CD14-positive monocyte (primary cell): ENCODE measurements at regions not wholly inside any gene's neighbourhood (a gene's known extent, or its start where the extent isn't known, plus 50 kb on each side); places are given as distances from the start of the nearest gene placed in this dataset.

ENCODE experiments used
- DNase-seq, 3 donors: peaks; one replicate each; pipeline ENCODE4 v3.0.0-alpha.2; 2011 to 2022
- H2AFZ ChIP-seq: 2 replicates; pipeline ENCODE4 v1.6.0; 2012; ENCODE audit warnings: mild to moderate bottlenecking, low read depth, low read length, inconsistent platforms; ENCODE audit not compliant: insufficient read depth, poor library complexity, severe bottlenecking
- H3K27ac ChIP-seq, 2 donors: 1 replicate in 1 of 2; 2 replicates in 1 of 2; pipeline ENCODE4 v1.5.1; 2012 to 2013; ENCODE audit warnings: low read length in 2 of 2, control low read depth in 1 of 2, inconsistent platforms in 1 of 2, low read depth in 1 of 2, mild to moderate bottlenecking in 1 of 2
- H3K27me3 ChIP-seq, 2 donors: one replicate each; pipeline versions ENCODE4 v1.6.0 to v1.6.1; 2011 to 2013; ENCODE audit warnings: low read length in 2 of 2; ENCODE audit not compliant: control insufficient read depth in 2 of 2, insufficient read depth in 2 of 2
- H3K36me3 ChIP-seq, 2 donors: replicated peaks in 1 of 2; 1 replicate in 1 of 2; 2 replicates in 1 of 2; pipeline versions ENCODE4 v1.5.1 to v1.6.1; 2012 to 2013; ENCODE audit warnings: low read length in 2 of 2, control low read depth in 1 of 2, inconsistent platforms in 1 of 2, mild to moderate bottlenecking in 1 of 2; ENCODE audit not compliant: insufficient read depth in 2 of 2, control insufficient read depth in 1 of 2
- H3K4me1 ChIP-seq, 2 donors: 1 replicate in 1 of 2; 2 replicates in 1 of 2; pipeline versions ENCODE4 v1.5.1 to v1.6.1; 2012 to 2013; ENCODE audit warnings: low read length in 2 of 2, control low read depth in 1 of 2, inconsistent platforms in 1 of 2, mild to moderate bottlenecking in 1 of 2, moderate library complexity in 1 of 2; ENCODE audit not compliant: insufficient read depth in 2 of 2, control insufficient read depth in 1 of 2
- H3K4me2 ChIP-seq: replicated peaks from 2 replicates; pipeline ENCODE3; 2012; ENCODE audit warnings: low read length, moderate library complexity, mild to moderate bottlenecking; ENCODE audit not compliant: poor library complexity, severe bottlenecking; ENCODE audit errors: extremely low read depth
- H3K4me3 ChIP-seq, 3 experiments: fragments of 200-600 bp in 1 of 3; sonication (generic) in 1 of 3; replicated peaks in 1 of 3; 1 replicate in 2 of 3; 2 replicates in 1 of 3; pipeline ENCODE4 v1.5.1; 2011 to 2013; ENCODE audit warnings: low read length in 3 of 3, mild to moderate bottlenecking in 3 of 3, control low read depth in 2 of 3, low read depth in 2 of 3, inconsistent platforms in 1 of 3, moderate library complexity in 1 of 3
- H3K79me2 ChIP-seq: 2 replicates; pipeline ENCODE4 v1.6.0; 2012; ENCODE audit warnings: mild to moderate bottlenecking, control low read depth, inconsistent platforms, low read length, moderate library complexity; ENCODE audit not compliant: insufficient read depth
- H3K9ac ChIP-seq: 2 replicates; pipeline ENCODE4 v1.6.0; 2017; ENCODE audit warnings: low read length, mild to moderate bottlenecking; ENCODE audit not compliant: insufficient read depth, poor library complexity, severe bottlenecking
- H3K9me3 ChIP-seq, 2 donors: replicated peaks in 1 of 2; 1 replicate in 1 of 2; 2 replicates in 1 of 2; pipeline versions ENCODE4 v1.5.1 to v1.6.1; 2012 to 2013; ENCODE audit warnings: low read length in 2 of 2, control low read depth in 1 of 2; ENCODE audit not compliant: control insufficient read depth in 1 of 2, insufficient read depth in 1 of 2
- H4K20me1 ChIP-seq: 2 replicates; pipeline ENCODE4 v1.6.0; 2012; ENCODE audit warnings: mild to moderate bottlenecking, low read length, control low read depth, moderate library complexity; ENCODE audit not compliant: insufficient read depth
- H3K27ac Mint-ChIP-seq, 7 donors: one replicate each; pipeline ENCODE4 v1.8.0; 2020; ENCODE audit warnings: mild to moderate bottlenecking in 7 of 7, mixed read lengths in 7 of 7, moderate library complexity in 6 of 7, inconsistent platforms in 2 of 7
- H3K27me3 Mint-ChIP-seq, 3 donors: one replicate each; pipeline ENCODE4 v1.8.0; 2021 to 2022; ENCODE audit warnings: low read depth in 3 of 3, mild to moderate bottlenecking in 3 of 3, mixed read lengths in 3 of 3, moderate library complexity in 3 of 3, inconsistent platforms in 1 of 3
- H3K36me3 Mint-ChIP-seq, 2 donors: one replicate each; pipeline ENCODE4 v1.8.0; 2020; ENCODE audit warnings: mixed read lengths in 2 of 2, inconsistent platforms in 1 of 2, mild to moderate bottlenecking in 1 of 2
- H3K4me1 Mint-ChIP-seq: one replicate; pipeline ENCODE4 v1.8.0; 2020; ENCODE audit warnings: mild to moderate bottlenecking, mixed read lengths
- H3K4me3 Mint-ChIP-seq, 2 donors: one replicate each; pipeline ENCODE4 v1.8.0; 2020; ENCODE audit warnings: mild to moderate bottlenecking in 2 of 2, mixed read lengths in 2 of 2, moderate library complexity in 1 of 2
- H3K9me3 Mint-ChIP-seq, 7 donors: one replicate each; pipeline ENCODE4 v1.8.0; 2020 to 2022; ENCODE audit warnings: mixed read lengths in 7 of 7, mild to moderate bottlenecking in 6 of 7, moderate library complexity in 6 of 7, inconsistent platforms in 2 of 7
- WGBS: methylation state at CpG from one replicate; pipeline ENCODE4 v1.1.5; 2013; ENCODE audit warnings: missing lambda C conversion rate; ENCODE audit not compliant: insufficient coverage; 5-methylcytosine and 5-hydroxymethylcytosine counted together
- intact Hi-C, 2 donors: fragments of 100-400 bp; cut with micrococcal nuclease; formaldehyde crosslinking; loops; one replicate each; pipeline versions ENCODE4 v1.15.0 to v1.15.1; 2023
- TF ChIP-seq, protein P1 (sequence below): fragments of 200-600 bp; IDR thresholded peaks from one replicate; pipeline ENCODE4 v1.8.0; 2022; ENCODE audit warnings: antibody characterized with exemption, mild to moderate bottlenecking

DNA sequence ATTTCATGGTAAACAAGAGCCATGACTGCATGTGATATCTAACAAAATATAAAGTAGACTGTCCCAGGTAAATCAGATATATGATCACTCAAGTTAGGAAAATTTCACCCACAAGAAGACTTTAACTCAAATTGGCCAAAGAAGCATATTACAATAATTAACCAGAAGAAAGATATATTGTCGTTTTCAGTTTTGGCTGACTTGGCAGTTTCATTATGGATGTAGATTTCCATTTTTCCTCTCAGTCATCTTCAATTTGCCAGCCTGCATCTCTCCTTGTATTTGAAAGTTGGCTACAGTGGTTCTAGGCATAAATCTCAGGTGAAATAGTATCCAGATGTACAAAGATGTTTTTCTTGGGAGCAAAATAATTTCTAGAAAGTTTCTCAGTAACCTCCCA lies 761.6 kb downstream of the LRFN5 start:
- H3K9ac ChIP-seq = no peak overlapping the region
- no peaks in the 10 kb centered on the region for H3K36me3 Mint-ChIP-seq
- H3K9me3 ChIP-seq = no peaks in the 10 kb centered on the region
- H3K4me1 Mint-ChIP-seq = no peaks in the 10 kb centered on the region
- no peaks in the 10 kb centered on the region for H3K4me1 ChIP-seq
- H3K27ac ChIP-seq = no peak overlapping the region
- no peak for DNase-seq
- peaks cover 0 to 2% (median 0%) of the 10 kb centered on the region in 7 donors for H3K9me3 Mint-ChIP-seq
- H3K4me2 ChIP-seq = no peak overlapping the region
- no peaks in the 10 kb centered on the region for H3K79me2 ChIP-seq
- no peaks in the 10 kb centered on the region for H4K20me1 ChIP-seq
- TF ChIP-seq, protein P1, sequence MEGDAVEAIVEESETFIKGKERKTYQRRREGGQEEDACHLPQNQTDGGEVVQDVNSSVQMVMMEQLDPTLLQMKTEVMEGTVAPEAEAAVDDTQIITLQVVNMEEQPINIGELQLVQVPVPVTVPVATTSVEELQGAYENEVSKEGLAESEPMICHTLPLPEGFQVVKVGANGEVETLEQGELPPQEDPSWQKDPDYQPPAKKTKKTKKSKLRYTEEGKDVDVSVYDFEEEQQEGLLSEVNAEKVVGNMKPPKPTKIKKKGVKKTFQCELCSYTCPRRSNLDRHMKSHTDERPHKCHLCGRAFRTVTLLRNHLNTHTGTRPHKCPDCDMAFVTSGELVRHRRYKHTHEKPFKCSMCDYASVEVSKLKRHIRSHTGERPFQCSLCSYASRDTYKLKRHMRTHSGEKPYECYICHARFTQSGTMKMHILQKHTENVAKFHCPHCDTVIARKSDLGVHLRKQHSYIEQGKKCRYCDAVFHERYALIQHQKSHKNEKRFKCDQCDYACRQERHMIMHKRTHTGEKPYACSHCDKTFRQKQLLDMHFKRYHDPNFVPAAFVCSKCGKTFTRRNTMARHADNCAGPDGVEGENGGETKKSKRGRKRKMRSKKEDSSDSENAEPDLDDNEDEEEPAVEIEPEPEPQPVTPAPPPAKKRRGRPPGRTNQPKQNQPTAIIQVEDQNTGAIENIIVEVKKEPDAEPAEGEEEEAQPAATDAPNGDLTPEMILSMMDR = no peak
- no peaks in the 10 kb centered on the region for H3K36me3 ChIP-seq
- no peak overlapping the region for H2AFZ ChIP-seq
- H3K27ac Mint-ChIP-seq = no peak overlapping the region
- H3K4me3 Mint-ChIP-seq = no peak overlapping the region
- peaks cover 0 to 3% (median 0%) of the 10 kb centered on the region in 3 donors for H3K27me3 Mint-ChIP-seq
- WGBS = no CpG with 5 or more reads among the region's 1 CpG
- no peak overlapping the region for H3K4me3 ChIP-seq
- H3K27me3 ChIP-seq = no peaks in the 10 kb centered on the region
- intact Hi-C loops = no loop called here

DNA sequence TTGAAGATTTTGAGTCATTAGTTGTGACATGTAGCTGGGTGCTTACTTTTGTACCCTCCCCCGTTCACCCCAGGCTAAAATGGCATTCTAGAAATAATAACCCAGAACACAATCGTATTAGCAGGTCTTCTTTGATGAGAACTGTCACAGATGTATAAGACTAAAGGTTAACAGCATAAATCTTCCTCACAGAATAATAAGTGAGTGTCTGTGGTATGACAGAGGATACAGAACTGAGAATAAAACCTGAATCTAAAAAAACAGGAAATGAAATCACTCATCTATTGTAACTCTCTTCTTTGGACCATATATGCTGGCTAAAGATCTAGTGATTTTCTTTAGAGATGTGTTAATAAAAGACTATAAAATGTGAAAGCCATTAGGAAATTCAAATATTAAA lies 746.6 kb downstream of the LRFN5 start:
- intact Hi-C loops = no loop called here
- no peaks in the 10 kb centered on the region for H3K27me3 Mint-ChIP-seq
- Histone ChIP-seq H3K79me2 (no peaks in the 10 kb centered on the region), H3K4me2 (no peak overlapping the region), H4K20me1 (no peaks in the 10 kb centered on the region), H3K27me3 (no peaks in the 10 kb centered on the region), H3K4me1 (no peaks in the 10 kb centered on the region), H3K36me3 (no peaks in the 10 kb centered on the region), H3K4me3 (no peak overlapping the region), H3K9me3 (no peaks in the 10 kb centered on the region), H3K27ac (no peak overlapping the region), H2AFZ (no peak overlapping the region), H3K9ac (no peak overlapping the region)
- TF ChIP-seq, protein P1 = no peak
- H3K36me3 Mint-ChIP-seq = no peaks in the 10 kb centered on the region
- H3K4me3 Mint-ChIP-seq = no peak overlapping the region
- H3K9me3 Mint-ChIP-seq = peaks cover 0 to 7% (median 0%) of the 10 kb centered on the region in 7 donors
- H3K4me1 Mint-ChIP-seq = no peaks in the 10 kb centered on the region
- no peak for DNase-seq
- WGBS = no CpG with 5 or more reads among the region's 2 CpGs
- no peak overlapping the region for H3K27ac Mint-ChIP-seq
